WI38 (cell line): ENCODE measurements at regions not wholly inside any gene's neighbourhood (a gene's known extent, or its start where the extent isn't known, plus 50 kb on each side); places are given as distances from the start of the nearest gene placed in this dataset.

Experiments
- H3K4me3 ChIP-seq: 2 replicates; pipeline ENCODE4 v1.5.1; 2011; ENCODE audit warnings: low read depth, mild to moderate bottlenecking, control low read depth, low read length
- TF ChIP-seq, protein P1 (sequence below): IDR thresholded peaks from 2 replicates; pipeline ENCODE4 v1.5.1; 2012; ENCODE audit warnings: low read depth, mild to moderate bottlenecking, control low read depth, low read length

DNA sequence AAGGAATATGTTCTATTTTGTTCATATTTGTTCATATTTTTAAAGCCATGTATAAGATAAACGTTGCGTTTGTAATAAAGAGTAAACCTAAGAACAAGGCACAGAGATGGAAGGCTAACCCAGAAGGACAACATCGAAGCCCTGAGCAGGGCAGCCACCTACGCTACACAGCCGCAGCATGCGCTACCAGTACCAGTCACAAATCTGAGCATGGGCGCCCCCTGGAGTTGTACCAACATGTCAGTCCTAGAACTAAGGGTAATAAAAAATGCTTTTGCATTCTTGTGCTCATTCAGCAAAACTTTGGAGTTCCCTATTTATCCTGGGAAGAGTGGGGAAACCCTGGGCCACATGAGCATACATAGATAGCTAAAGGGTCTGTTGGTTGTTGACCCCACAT, 70.6 kb downstream of the PLEKHG1 start:
- no peak overlapping the region for H3K4me3 ChIP-seq
- TF ChIP-seq, protein P1, sequence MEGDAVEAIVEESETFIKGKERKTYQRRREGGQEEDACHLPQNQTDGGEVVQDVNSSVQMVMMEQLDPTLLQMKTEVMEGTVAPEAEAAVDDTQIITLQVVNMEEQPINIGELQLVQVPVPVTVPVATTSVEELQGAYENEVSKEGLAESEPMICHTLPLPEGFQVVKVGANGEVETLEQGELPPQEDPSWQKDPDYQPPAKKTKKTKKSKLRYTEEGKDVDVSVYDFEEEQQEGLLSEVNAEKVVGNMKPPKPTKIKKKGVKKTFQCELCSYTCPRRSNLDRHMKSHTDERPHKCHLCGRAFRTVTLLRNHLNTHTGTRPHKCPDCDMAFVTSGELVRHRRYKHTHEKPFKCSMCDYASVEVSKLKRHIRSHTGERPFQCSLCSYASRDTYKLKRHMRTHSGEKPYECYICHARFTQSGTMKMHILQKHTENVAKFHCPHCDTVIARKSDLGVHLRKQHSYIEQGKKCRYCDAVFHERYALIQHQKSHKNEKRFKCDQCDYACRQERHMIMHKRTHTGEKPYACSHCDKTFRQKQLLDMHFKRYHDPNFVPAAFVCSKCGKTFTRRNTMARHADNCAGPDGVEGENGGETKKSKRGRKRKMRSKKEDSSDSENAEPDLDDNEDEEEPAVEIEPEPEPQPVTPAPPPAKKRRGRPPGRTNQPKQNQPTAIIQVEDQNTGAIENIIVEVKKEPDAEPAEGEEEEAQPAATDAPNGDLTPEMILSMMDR = no peak

DNA sequence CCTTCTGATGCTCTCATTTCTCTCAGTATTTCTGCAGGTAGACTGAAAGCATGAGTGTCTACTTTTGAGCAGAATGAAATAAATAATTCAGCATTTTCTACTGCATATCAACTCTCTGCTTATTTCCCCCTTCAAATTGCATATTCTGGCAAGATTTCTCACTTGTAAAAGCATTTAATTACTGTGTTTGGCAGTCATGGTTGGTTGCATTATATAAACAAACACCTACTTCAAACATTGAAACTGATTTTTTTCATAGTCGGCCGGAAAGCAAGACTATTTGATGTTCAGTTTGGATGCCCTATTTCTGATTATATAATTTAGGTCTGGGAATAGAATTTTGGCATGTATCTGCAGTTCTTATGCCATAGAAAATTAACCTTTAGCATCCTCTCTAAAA, 73.1 kb downstream of the PLEKHG1 start:
- H3K4me3 ChIP-seq = no peak overlapping the region
- TF ChIP-seq, protein P1 = no peak

DNA sequence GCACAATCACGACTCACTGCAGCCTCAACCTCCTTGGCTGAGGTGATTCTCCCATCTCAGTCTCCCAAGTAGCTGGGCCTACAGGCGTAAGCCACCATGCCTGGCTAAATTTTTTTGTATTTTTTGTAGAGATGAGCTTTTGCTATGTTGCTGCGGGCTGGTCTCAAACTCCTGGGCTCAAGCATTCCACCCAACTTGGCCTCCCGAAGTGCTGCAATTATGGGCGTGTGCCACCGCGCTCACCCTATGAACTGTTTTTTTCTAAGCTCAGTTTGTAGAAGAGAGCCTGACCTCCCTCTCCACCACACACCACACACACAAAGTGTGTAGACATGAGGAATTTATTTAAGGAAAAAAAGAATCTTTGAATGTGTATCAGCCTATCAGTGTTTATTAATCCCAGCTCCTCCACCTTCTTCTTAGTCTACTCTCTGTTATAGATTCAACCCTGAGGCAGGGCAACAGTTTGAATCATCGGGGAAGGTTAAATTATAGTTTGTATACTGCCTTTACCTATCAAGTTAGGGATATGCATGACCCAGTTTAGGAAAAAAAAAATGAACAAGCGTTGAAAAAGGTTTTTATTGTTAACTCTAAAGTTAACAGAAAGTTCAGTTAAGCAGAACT, 74.1 kb downstream of the PLEKHG1 start:
- TF ChIP-seq, protein P1 = no peak

DNA sequence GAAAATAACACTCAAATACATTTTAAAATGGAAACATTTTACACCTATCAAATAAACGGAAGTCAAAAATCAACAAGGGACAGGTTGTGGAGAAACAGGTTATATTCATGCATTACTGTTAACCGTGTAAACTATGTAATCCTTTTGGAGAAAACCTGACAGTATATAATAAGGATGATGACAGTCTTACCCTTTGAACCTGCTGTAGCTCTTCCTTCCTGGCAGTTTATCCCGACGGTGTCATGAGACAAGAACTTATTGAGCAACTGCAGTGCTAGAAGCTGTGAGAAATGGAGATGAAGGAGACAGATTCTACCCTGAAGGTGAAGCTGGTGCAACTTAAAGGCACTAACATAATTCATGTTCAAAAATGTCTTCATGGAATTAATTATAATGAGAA, 76.7 kb downstream of the PLEKHG1 start:
- H3K4me3 ChIP-seq = no peak overlapping the region
- TF ChIP-seq, protein P1 = no peak

More for the DNA sequence above, 74.1 kb downstream of the PLEKHG1 start:
- no peak overlapping the region for H3K4me3 ChIP-seq

DNA sequence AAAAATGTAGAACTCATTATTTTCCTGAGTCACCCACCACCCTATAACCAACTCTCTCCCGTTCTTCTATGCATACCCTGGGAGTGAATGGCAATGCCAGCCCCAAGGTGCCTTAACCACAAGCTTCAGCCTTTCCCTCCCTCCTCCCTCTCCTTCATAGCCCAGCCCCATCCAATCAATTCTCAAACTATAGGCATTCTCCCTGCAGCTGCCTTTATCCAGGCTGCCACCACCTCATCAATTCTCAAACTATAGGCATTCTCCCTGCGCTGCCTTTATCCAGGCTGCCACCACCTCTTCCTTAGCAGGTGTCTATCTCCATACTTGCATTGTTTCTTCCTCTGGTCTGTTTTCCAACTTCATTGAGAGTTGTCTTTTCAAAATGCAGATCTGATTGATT, 77.1 kb downstream of the PLEKHG1 start:
- no peak overlapping the region for H3K4me3 ChIP-seq
- TF ChIP-seq, protein P1 = no peak

DNA sequence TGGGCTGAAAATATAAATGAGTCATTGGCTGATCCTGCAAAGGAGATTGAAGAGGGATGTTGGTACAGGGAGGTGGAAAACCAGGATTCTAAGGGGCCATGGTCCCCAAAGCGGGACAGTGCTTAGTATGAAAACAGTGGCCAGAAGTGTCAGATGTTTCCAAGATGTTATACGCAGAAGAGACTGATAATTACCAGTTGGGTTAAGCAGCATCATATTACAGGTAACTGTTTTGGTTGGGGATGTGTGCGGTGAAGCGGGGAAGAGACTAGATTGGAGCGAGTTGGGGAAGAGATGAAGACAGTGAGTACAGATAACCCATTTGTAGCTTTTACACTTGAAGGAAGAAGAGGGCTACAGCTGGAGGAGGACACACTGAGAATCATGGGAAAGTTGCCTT, 80.8 kb downstream of the PLEKHG1 start:
- H3K4me3 ChIP-seq = no peak overlapping the region
- TF ChIP-seq, protein P1 = no peak

DNA sequence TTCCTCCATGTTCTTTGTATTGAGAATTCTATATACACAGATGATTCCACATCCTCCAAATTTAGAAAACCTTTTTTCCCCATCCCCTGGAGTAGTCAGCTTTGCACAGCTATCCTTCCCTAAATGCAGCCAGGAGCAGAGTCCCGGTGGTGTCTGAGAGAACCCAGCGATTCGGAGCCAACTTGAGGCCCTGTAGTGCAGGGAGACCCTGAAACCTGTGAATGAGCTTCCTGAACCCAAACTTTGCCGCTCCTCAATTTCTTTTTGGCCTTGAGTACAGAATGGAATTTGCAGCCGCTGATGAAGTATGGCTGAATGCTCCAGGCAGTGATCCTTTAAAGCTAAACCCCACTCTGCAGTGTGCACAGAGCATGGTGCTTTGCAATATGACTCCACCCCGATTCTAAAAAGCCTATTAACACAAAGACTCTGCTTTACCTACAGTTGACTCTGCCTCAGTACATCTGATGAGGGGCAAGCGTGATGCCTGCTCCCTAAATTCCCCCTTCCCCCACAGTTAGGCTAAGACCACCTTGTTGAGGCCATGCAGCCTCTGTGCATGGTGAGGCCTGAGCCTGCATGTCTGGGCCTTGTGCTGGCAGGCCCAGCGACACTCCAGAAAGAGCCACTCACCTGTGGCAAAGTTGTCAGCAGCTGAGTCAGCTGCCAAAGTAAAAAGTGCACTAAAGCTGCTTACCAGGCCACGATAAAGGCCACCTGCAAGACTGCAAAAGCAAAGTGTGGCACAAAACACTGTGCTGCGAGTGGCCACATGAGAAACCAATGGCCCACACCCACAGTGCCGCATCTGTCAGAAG, 82.1 kb downstream of the PLEKHG1 start:
- TF ChIP-seq, protein P1 = no peak
- H3K4me3 ChIP-seq = no peak overlapping the region
